Sciatic nerve (tissue), 2 donors: ENCODE measurements at regions not wholly inside any gene's neighbourhood (a gene's known extent, or its start where the extent isn't known, plus 50 kb on each side); places are given as distances from the start of the nearest gene placed in this dataset.

ENCODE experiments used
- ATAC-seq: fragments of 200-7000 bp; cut with Tn5 transposase; one replicate; pipeline ENCODE4 v1.9.1; 2020; ENCODE audit warnings: mild to moderate bottlenecking, moderate library complexity
- DNase-seq: peaks from one replicate; pipeline ENCODE4 v3.0.0-alpha.2; 2020; ENCODE audit warnings: low spot score
- intact Hi-C: fragments of 100-400 bp; cut with DNase I; formaldehyde crosslinking; loops from one replicate; pipeline ENCODE4 v1.14.2; 2022
- donor health status: DM: no; HTN: no; CAD: no.
- donor health status: DM: no; HTN: no; CAD: no.

- ATAC-seq, result peak; percentile 68
- DNase-seq, result no peak
- intact Hi-C loops, result no loop called here
Observed at GRCh38 chr2:176526995-176527901, 258.0 kb downstream of the MTX2 start.

GRCh38 chr2:176531608-176532007 lies 262.4 kb downstream of the MTX2 start:
- DNase-seq, result no peak
- ATAC-seq, result no peak
- intact Hi-C loops, result no loop called here

GRCh38 chr2:176533505-176534193 lies 264.4 kb downstream of the MTX2 start:
- ATAC-seq (no peak), DNase-seq (no peak)
- intact Hi-C loops, result no loop called here

DNA sequence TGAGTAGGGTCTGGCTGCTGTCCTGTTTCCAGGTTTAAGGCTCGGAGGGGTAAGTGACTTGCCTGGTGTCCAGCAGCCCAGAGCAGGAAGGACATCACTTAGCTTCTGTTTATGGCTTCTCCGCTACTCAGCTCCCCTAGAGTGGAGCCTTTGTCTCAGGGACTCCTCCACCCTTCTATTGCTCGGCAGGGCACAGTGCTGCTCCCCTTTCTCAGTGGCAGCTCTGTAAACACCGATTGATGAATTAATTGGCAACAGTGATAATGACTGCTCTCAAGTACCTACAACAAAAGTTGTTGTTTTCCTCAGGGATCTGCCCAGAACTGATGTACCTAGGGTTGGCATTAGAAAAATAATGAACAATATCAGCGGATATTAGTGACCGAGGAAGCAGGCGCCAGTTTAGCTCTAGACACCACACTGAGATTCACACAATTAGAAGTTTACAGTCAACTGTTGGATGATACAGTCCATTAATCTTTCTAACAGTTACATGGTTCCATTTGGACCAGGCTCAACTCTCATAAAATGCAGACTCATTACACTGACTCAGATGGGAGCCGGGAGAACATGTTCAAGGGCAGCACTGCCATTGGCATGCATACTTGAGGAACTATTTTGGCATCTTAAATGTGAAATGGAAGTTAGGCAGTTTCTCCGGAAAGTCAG lies 265.7 kb downstream of the MTX2 start:
- DNase-seq, result no peak
- peak; percentile 66 for ATAC-seq
- intact Hi-C loops, result no loop called here

DNA sequence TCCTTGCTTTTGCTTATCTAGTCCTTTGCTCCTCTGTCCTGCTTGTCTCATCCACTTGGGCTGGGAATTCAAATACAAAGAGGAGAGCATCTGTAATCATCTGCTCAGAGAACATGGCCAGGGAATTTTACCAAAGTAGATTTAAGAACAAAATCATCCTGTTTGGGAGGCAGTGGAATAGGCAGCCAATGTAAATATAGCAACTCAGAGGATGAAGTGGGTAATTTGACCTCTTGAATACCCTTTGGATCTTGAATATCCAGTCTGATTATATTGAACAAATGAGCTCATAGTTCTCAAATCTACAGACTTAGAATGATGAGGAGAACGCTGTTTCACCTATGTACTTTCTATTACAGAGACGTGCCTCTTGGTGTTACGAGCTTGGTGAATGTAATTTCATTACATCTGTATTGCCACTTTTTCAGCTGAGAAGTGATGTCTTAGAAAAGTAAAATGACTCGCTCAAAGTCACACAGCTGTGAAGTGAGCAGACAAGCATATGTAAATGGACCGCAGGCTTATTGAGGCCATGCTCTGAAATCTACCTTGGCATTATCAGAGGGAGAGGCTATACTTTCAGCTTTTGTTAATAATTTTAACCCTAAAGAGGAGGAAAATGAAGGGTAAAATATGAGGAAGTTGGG lies 266.3 kb downstream of the MTX2 start:
- DNase-seq (no peak), ATAC-seq (peak; percentile 80)
- intact Hi-C loops, result no loop called here

GRCh38 chr2:176536439-176537133 lies 267.3 kb downstream of the MTX2 start:
- intact Hi-C loops, result no loop called here
- DNase-seq (no peak), ATAC-seq (no peak)

DNA sequence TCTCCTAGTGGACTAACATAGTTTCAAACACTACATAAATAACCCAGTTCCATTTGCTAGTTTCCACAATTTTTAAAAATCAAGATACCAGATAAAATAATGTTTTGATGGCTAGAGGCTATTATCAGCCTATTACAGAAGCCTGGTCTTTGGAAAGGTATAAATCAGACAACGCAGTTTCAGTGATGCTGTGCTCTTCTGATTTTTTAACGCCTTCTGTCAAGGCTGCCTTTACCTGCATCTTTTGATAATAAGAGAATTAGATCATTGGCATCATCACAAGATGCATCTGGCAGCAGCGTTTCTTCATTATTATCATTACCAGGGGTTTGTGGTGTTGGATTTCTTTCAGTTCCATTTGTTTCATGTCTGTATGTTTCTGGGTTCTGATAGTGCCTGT lies 268.7 kb downstream of the MTX2 start:
- intact Hi-C loops, result no loop called here
- no peak for ATAC-seq
- no peak for DNase-seq

- no peak for ATAC-seq
- intact Hi-C loops, result no loop called here
- no peak for DNase-seq
Observed at GRCh38 chr2:176540995-176541394, 271.8 kb downstream of the MTX2 start.

DNA sequence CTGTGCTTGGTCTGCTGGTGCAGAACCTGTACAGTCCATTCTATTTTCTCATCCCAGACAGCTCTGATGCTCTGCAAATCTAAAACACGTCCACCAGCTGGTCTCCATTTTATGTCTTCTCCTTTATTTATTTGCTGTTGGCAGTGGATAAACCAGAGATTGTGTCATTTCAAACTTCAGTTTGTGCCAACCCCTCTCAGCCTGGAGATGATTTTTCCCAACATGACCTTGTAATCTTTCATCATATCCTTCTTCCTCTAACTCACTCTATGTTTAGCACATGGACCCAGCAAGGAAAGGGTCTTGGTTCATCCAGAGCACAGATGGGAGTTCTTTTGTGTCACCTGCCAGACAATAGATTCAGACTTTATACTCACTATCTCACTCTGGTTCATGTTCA lies 273.2 kb downstream of the MTX2 start:
- DNase-seq, result no peak
- intact Hi-C loops, result no loop called here
- ATAC-seq, result no peak

DNA sequence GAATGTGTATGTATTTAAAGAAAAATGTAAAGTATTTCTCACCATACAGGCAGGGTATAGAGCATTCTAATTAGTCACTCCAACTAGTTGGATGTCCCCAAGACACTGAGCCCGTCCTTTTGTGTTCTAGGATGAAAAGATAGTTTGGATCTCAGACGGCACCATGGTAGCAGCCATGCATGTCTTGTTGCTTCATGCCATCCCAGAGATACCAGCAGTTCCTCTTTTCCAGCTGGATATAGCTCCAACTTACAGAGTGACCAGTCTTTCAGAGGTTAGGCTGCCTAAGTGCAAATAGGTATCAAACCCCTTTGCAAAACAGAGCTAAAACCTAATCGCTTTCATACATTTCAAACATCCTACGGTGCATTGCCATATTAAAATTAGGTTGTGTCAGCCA lies 275.3 kb downstream of the MTX2 start:
- ATAC-seq, result no peak
- intact Hi-C loops, result no loop called here
- no peak for DNase-seq

DNA sequence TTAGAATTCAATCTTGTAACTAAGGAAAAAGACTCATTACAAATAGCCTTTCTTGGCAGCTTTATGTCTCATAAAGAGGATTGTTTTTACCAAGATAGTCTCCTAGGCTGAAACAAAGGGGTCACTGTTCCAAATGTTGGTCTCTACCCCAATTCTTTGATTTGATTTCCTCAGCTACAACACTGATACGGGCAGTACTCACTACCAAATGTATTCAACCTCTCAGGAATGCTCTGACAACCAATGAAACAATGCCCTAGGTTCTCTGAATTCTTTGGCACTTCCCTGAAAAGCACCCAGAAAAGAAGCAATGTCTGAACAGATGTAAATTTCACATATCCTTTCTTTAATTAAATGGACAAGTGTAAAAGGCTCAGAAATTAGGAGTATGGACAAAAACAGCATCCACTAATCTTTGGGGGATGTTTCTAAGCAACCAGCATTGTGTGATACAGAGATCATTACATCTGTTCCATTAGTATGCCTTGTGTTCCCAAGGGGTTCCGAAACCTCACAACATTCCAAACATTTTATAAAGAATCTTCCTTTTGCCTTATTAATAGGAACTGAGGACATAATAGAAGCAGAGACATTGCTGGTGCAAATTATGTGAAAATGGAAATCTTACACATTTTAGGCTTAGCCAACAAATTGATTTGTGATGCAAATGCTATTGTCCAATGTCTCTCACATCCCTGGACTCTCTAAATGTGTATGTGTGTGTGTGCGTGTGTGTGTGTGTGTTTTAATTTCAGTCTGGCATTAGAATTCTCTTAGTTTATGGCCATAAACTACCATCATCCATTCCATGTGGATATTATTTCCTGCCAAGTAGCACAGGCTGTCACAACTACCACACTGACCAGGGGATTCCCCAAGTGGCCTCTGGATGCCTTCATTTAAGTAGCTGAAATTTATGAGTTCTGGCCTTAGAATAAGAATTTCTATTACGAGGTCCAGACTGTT lies 276.0 kb downstream of the MTX2 start:
- DNase-seq, result no peak
- peak; percentile 71 for ATAC-seq
- intact Hi-C loops, result no loop called here

DNA sequence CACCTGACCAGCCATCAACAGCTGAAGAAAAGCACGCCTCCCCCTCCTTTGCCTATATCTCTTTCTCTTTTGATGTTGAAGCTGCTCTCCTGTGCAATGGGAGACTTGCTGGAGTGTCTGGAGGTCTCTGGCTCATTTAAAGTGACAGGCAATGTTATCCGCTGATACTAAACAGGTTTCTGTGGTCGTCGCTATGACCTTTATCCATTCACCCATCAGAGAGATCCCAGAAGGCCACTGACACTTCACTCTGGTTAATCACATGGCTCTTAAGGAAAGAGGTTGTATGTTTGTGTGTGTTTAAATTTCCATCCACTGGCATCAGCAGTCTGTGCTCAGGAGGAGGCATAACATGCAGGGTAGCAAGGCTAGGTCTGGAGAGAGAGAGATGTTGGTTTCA lies 277.3 kb downstream of the MTX2 start:
- no peak for ATAC-seq
- DNase-seq, result no peak
- intact Hi-C loops, result no loop called here

- intact Hi-C loops, result loop anchor here (5.0 kb wide), 1 partner anchor 415 kb away; no protein-coding TSS in a partner anchor
- DNase-seq (no peak), ATAC-seq (peak; percentile 85)
Observed at GRCh38 chr2:176552501-176553135, 283.4 kb downstream of the MTX2 start.

GRCh38 chr2:176553685-176554100 lies 284.5 kb downstream of the MTX2 start:
- intact Hi-C loops, result loop anchor here (5.0 kb wide), 1 partner anchor 416 kb away; no protein-coding TSS in a partner anchor
- DNase-seq, result peak; percentile 73
- ATAC-seq, result peak; percentile 89

GRCh38 chr2:176554101-176555048 lies 285.1 kb downstream of the MTX2 start:
- DNase-seq (no peak), ATAC-seq (peak; percentile 74)
- intact Hi-C loops, result loop anchor here (5.0 kb wide), 1 partner anchor 417 kb away; no protein-coding TSS in a partner anchor

DNA sequence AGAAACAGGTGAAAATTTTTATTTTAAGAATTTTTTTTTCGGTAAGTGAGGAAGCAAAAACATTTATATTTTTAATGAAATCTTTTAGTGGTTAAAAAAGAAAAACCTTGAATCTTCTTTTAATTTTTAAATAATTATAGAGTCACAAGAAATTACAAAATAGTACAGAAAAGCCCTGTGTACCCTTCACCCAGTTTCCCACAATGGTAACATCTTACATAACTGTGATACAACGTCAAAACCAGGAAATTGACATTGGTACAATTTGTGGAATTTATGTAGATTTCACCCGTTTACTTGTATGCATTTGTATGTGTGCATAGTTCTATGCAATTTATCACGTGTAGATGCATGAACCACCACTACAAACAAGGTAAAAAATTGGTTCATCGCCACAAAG lies 285.9 kb downstream of the MTX2 start:
- ATAC-seq, result no peak
- no peak for DNase-seq
- intact Hi-C loops, result no loop called here
